IMR-90 (cell line): ENCODE measurements at regions not wholly inside any gene's neighbourhood (a gene's known extent, or its start where the extent isn't known, plus 50 kb on each side); places are given as distances from the start of the nearest gene placed in this dataset.

ENCODE experiments used
- ATAC-seq: fragments of 200-7000 bp; cut with Tn5 transposase; 2 replicates; pipeline ENCODE4 v1.9.1; 2020; ENCODE audit warnings: low read depth, mild to moderate bottlenecking, moderate library complexity
- BruUV-seq: library from RNA; stranded (reverse); fragments of 400-500 nt; replicated peaks from 2 replicates; lab custom pipeline; 2021; lab: Mats Ljungman, UMichigan
- CTCF ChIA-PET: fragments of 300-600 bp; formaldehyde crosslinking; extraction: SDS; loops from one replicate; lab custom pipeline; 2021; ENCODE audit warnings: antibody characterized with exemption; lab: Yijun Ruan, JAX
- POLR2A ChIA-PET: fragments of 300-600 bp; sonication (Branson Sonifier 250); formaldehyde crosslinking; loops from one replicate; lab custom pipeline; 2022; ENCODE audit warnings: antibody characterized with exemption; ENCODE audit not compliant: unreplicated experiment; lab: Charles Lee
- DNase-seq: peaks from one replicate; pipeline ENCODE4 v3.0.0; 2013
- H2AFZ ChIP-seq: replicated peaks from 2 replicates; pipeline ENCODE3; 2013; ENCODE audit warnings: low read length, mild to moderate bottlenecking; ENCODE audit not compliant: poor library complexity
- H2AK5ac ChIP-seq: 2 replicates; pipeline ENCODE4 v1.6.1; 2013; ENCODE audit warnings: low read depth, low read length, inconsistent platforms
- H2AK9ac ChIP-seq: replicated peaks from 2 replicates; pipeline ENCODE3; 2013; ENCODE audit warnings: mild to moderate bottlenecking, low read depth, low read length, moderate library complexity; ENCODE audit not compliant: poor library complexity
- H2BK120ac ChIP-seq: 2 replicates; pipeline ENCODE4 v1.6.1; 2013; ENCODE audit warnings: low read depth, low read length, inconsistent platforms
- H2BK15ac ChIP-seq: 3 replicates; pipeline ENCODE4 v1.6.1; 2013; ENCODE audit warnings: low read depth, low read length, inconsistent platforms
- H2BK20ac ChIP-seq: 2 replicates; pipeline ENCODE4 v1.6.1; 2013; ENCODE audit warnings: low read depth, mild to moderate bottlenecking, inconsistent platforms, low read length, moderate library complexity
- H2BK5ac ChIP-seq: 2 replicates; pipeline ENCODE4 v1.6.1; 2013; ENCODE audit warnings: mild to moderate bottlenecking, low read depth, low read length, inconsistent platforms; ENCODE audit not compliant: poor library complexity, severe bottlenecking
- H3K14ac ChIP-seq: replicated peaks from 2 replicates; pipeline ENCODE4 v1.6.1; 2013; ENCODE audit warnings: low read depth, low read length, inconsistent platforms
- H3K18ac ChIP-seq: 2 replicates; pipeline ENCODE4 v1.6.1; 2013; ENCODE audit warnings: low read depth, low read length, control low read depth
- H3K23ac ChIP-seq: 2 replicates; pipeline ENCODE4 v1.6.1; 2013; ENCODE audit warnings: low read depth, low read length, inconsistent platforms
- H3K27ac ChIP-seq: 2 replicates; pipeline ENCODE4 v1.5.1; 2013; ENCODE audit warnings: mild to moderate bottlenecking, control low read depth, low read length; ENCODE audit not compliant: insufficient read depth
- H3K27me3 ChIP-seq: 2 replicates; pipeline ENCODE4 v1.6.1; 2013; ENCODE audit warnings: low read length; ENCODE audit not compliant: control insufficient read depth, insufficient read depth
- H3K36me3 ChIP-seq: 2 replicates; pipeline ENCODE4 v1.6.1; 2013; ENCODE audit warnings: low read length, mixed read lengths; ENCODE audit not compliant: control insufficient read depth, insufficient read depth
- H3K4ac ChIP-seq: 2 replicates; pipeline ENCODE4 v1.6.1; 2013; ENCODE audit warnings: low read depth, low read length, inconsistent platforms
- H3K4me1 ChIP-seq: 2 replicates; pipeline ENCODE4 v1.6.1; 2013; ENCODE audit warnings: low read length, mixed read lengths; ENCODE audit not compliant: control insufficient read depth, insufficient read depth
- H3K4me2 ChIP-seq: 2 replicates; pipeline ENCODE4 v1.6.1; 2013; ENCODE audit warnings: low read depth, mild to moderate bottlenecking, control low read depth, low read length, moderate library complexity
- H3K4me3 ChIP-seq: 2 replicates; pipeline ENCODE4 v1.5.1; 2013; ENCODE audit warnings: low read depth, mild to moderate bottlenecking, control low read depth, low read length, moderate library complexity; ENCODE audit not compliant: insufficient read depth
- H3K56ac ChIP-seq: 2 replicates; pipeline ENCODE4 v1.6.1; 2013; ENCODE audit warnings: low read length, inconsistent platforms; ENCODE audit not compliant: insufficient read depth; ENCODE audit errors: extremely low read depth
- H3K79me1 ChIP-seq, 2 experiments: 2 replicates each; pipeline ENCODE4 v1.6.1; 2013; ENCODE audit warnings: low read length in 2 of 2, inconsistent platforms in 1 of 2, low read depth in 1 of 2
- H3K9ac ChIP-seq: 2 replicates; pipeline ENCODE4 v1.6.1; 2013; ENCODE audit warnings: low read depth, low read length, control low read depth
- H3K9me1 ChIP-seq: 2 replicates; pipeline ENCODE4 v1.6.1; 2013; ENCODE audit warnings: low read length, inconsistent platforms; ENCODE audit not compliant: insufficient read depth
- H3K9me3 ChIP-seq: 2 replicates; pipeline ENCODE4 v1.6.1; 2013; ENCODE audit warnings: low read length; ENCODE audit not compliant: control insufficient read depth, insufficient read depth
- H4K20me1 ChIP-seq: 2 replicates; pipeline ENCODE4 v1.6.1; 2013; ENCODE audit warnings: low read length, inconsistent platforms; ENCODE audit not compliant: insufficient read depth
- H4K5ac ChIP-seq: 2 replicates; pipeline ENCODE4 v1.6.1; 2013; ENCODE audit warnings: mild to moderate bottlenecking, low read depth, low read length, control low read depth
- H4K8ac ChIP-seq, 2 experiments: 2 replicates each; pipeline ENCODE4 v1.6.1; 2013; ENCODE audit warnings: low read depth in 2 of 2, low read length in 2 of 2, control low read depth in 1 of 2, inconsistent platforms in 1 of 2
- H4K91ac ChIP-seq: 2 replicates; pipeline ENCODE4 v1.6.1; 2013; ENCODE audit warnings: low read depth, low read length, inconsistent platforms; ENCODE audit not compliant: insufficient read depth
- BHLHE40 ChIP-seq: fragments of 150-350 bp; IDR thresholded peaks from 2 replicates; pipeline ENCODE4 v1.6.1; 2016; ENCODE audit warnings: mild to moderate bottlenecking, low read depth, low read length
- CEBPB ChIP-seq: IDR thresholded peaks from 2 replicates; pipeline ENCODE4 v1.6.1; 2012; ENCODE audit warnings: low read depth, low read length, improper control_type of control experiment
- CHD1 ChIP-seq: IDR thresholded peaks from 2 replicates; pipeline ENCODE4 v1.6.1; 2012; ENCODE audit warnings: low read depth, low read length, improper control_type of control experiment
- CTCF ChIP-seq: conservative IDR thresholded peaks from 2 replicates; pipeline ENCODE4 v1.5.1; 2012; ENCODE audit warnings: mild to moderate bottlenecking, low read depth, low read length, improper control_type of control experiment
- ELK1 ChIP-seq: fragments of 150-350 bp; IDR thresholded peaks from 2 replicates; pipeline ENCODE4 v1.6.1; 2016; ENCODE audit warnings: low read depth, mild to moderate bottlenecking, low read length, moderate library complexity, borderline replicate concordance
- FOS ChIP-seq: fragments of 150-350 bp; IDR thresholded peaks from 2 replicates; pipeline ENCODE4 v1.6.1; 2016; ENCODE audit warnings: low read depth, low read length
- MAFK ChIP-seq: IDR thresholded peaks from 2 replicates; pipeline ENCODE4 v1.6.1; 2012; ENCODE audit warnings: low read depth, low read length, improper control_type of control experiment
- MAZ ChIP-seq: IDR thresholded peaks from 2 replicates; pipeline ENCODE4 v1.6.1; 2012; ENCODE audit warnings: low read depth, mild to moderate bottlenecking, low read length, improper control_type of control experiment, moderate library complexity, borderline replicate concordance
- MXI1 ChIP-seq: IDR thresholded peaks from 2 replicates; pipeline ENCODE4 v1.6.1; 2012; ENCODE audit warnings: low read depth, mild to moderate bottlenecking, low read length, moderate library complexity, borderline replicate concordance
- NFE2L2 ChIP-seq: fragments of 150-350 bp; IDR thresholded peaks from 2 replicates; pipeline ENCODE4 v1.6.1; 2016; ENCODE audit warnings: low read depth, mild to moderate bottlenecking, low read length
- POLR2A ChIP-seq: IDR thresholded peaks from 2 replicates; pipeline ENCODE4 v1.6.1; 2012; ENCODE audit warnings: mild to moderate bottlenecking, low read depth, low read length
- RAD21 ChIP-seq: IDR thresholded peaks from 2 replicates; pipeline ENCODE4 v1.6.1; 2012; ENCODE audit warnings: low read length, improper control_type of control experiment
- RCOR1 ChIP-seq: IDR thresholded peaks from 2 replicates; pipeline ENCODE4 v1.6.1; 2012; ENCODE audit warnings: mild to moderate bottlenecking, low read length, improper control_type of control experiment; ENCODE audit not compliant: insufficient replicate concordance
- RFX5 ChIP-seq: IDR thresholded peaks from 2 replicates; pipeline ENCODE4 v1.8.0; 2012; ENCODE audit warnings: low read depth, mild to moderate bottlenecking, low read length, moderate library complexity
- SMC3 ChIP-seq: fragments of 150-350 bp; IDR thresholded peaks from 2 replicates; pipeline ENCODE4 v1.6.1; 2016; ENCODE audit warnings: low read depth, mild to moderate bottlenecking, antibody characterized with exemption, low read length, moderate library complexity
- WGBS, 2 experiments: methylation state at CpG; one replicate each; pipeline versions ENCODE4 v1.1.5 to v1.1.7; 2013; ENCODE audit warnings: missing lambda C conversion rate in 2 of 2; ENCODE audit not compliant: insufficient read length in 1 of 2; ENCODE audit errors: extremely low coverage in 2 of 2; 5-methylcytosine and 5-hydroxymethylcytosine counted together
- dilution Hi-C: fragments of 300-500 bp; cut with HindIII; formaldehyde crosslinking; loops from one replicate; pipeline ENCODE4 v1.14.3; 2018; ENCODE audit warnings: low sequenced_read_pairs; ENCODE audit not compliant: unreplicated experiment
- in situ Hi-C: fragments of 300-500 bp; cut with MboI; formaldehyde crosslinking; loops from 3 replicates; pipeline ENCODE4 v1.14.3; 2019; ENCODE audit warnings: low sequenced_read_pairs, inconsistent platforms, mixed read lengths
- intact Hi-C: fragments of 100-400 bp; cut with micrococcal nuclease; formaldehyde crosslinking; loops from 2 replicates; pipeline ENCODE4 v1.10.0; 2022
- TF ChIP-seq, protein P1 (sequence below): fragments of 150-350 bp; IDR thresholded peaks from 2 replicates; pipeline ENCODE4 v1.6.1; 2017; ENCODE audit warnings: mild to moderate bottlenecking, antibody characterized with exemption, low read length, low read depth

DNA sequence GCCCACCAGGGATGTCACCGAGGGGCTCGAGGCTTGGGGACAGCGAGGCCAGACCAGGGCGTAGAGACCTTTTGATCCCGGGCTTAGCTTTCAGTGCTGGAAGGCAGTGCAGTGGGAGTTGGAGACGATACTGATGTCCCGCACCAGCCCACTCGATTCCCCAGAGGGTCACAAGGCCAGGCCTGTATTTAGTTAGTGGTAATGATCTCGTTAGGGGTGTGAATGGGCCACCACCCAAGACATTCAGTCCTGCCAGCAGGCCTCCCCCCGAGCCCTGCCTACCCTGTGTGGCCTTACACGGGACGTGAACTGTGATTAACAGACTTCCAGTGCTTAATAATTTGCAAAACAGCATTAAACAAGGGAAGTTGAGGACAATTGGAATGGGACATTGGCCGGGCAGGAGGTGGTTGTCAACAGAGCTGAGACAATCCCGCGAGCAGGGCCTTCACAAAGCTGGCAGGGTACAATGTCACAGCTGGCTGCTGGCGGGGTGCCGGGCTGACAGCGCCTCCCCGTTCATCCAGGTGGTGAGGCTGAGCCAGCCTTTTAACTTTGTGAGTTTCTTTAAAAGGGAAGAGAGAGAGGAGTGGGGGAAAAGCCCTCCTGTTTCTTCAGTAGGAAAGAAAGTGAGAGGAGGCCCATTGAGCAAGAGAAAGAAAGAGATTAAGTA is 175.3 kb upstream of the RALGAPA2 start:
- Histone ChIP-seq H3K4ac (no peak overlapping the region), H3K27me3 (no peaks in the 10 kb centered on the region), H3K14ac (no peak overlapping the region), H3K9ac (no peak overlapping the region), H3K9me1 (no peaks in the 10 kb centered on the region), H2AK5ac (no peak overlapping the region), H3K4me2 (no peak overlapping the region), H4K5ac (no peak overlapping the region), H2BK5ac (no peak overlapping the region), H3K4me1 (no peaks in the 10 kb centered on the region), H2BK15ac (no peak overlapping the region), H3K23ac (no peak overlapping the region), H4K8ac (no peak overlapping the region), H2AK9ac (no peak overlapping the region), H4K20me1 (no peaks in the 10 kb centered on the region), H3K27ac (no peak overlapping the region), H2BK120ac (no peak overlapping the region), H3K56ac (no peak overlapping the region), H3K18ac (no peak overlapping the region), H3K4me3 (no peak overlapping the region), H3K9me3 (peaks cover 12% of the 10 kb centered on the region; the same call in 1 of the 2 replicates), H3K36me3 (no peaks in the 10 kb centered on the region), H2BK20ac (no peak overlapping the region), H4K91ac (no peak overlapping the region), H3K79me1 (no peaks in the 10 kb centered on the region), H2AFZ (no peak overlapping the region)
- in situ Hi-C loops (no loop called here), dilution Hi-C loops (no loop called here), intact Hi-C loops (no loop called here)
- POLR2A ChIA-PET, result no interaction called here
- CTCF ChIA-PET, result no interaction called here
- DNase-seq, result no peak
- TF ChIP-seq MAZ (no peak), SMC3 (no peak), RFX5 (no peak), CTCF (no peak), NFE2L2 (no peak), RAD21 (no peak), RCOR1 (no peak), BHLHE40 (no peak), MAFK (no peak), ELK1 (no peak), CHD1 (no peak), MXI1 (no peak), FOS (no peak), POLR2A (no peak), CEBPB (no peak)
- TF ChIP-seq, protein P1, sequence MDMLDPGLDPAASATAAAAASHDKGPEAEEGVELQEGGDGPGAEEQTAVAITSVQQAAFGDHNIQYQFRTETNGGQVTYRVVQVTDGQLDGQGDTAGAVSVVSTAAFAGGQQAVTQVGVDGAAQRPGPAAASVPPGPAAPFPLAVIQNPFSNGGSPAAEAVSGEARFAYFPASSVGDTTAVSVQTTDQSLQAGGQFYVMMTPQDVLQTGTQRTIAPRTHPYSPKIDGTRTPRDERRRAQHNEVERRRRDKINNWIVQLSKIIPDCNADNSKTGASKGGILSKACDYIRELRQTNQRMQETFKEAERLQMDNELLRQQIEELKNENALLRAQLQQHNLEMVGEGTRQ, result no peak
- BruUV-seq, result no TSS peak
- ATAC-seq, result no peak
- WGBS, 2 experiments, result 60% methylated on average over 3 of the region's 19 CpGs; no CpG with 5 or more reads in 1 of the 2 experiments
